Skin epidermis (tissue), 12 donors: ENCODE measurements at regions not wholly inside any gene's neighbourhood (a gene's known extent, or its start where the extent isn't known, plus 50 kb on each side); places are given as distances from the start of the nearest gene placed in this dataset.
"Not testable (repeated sequence)": the region's sequence is repeated elsewhere in the genome, so short reads cannot be mapped to it uniquely, and the experiment has no call there.

ENCODE experiments used
- H3K27ac ChIP-seq, 21 experiments: fragments of 200-600 bp; sonication (generic) in 11 of 21; one replicate each; pipeline ENCODE4 v1.5.0; 2020; ENCODE audit warnings: mild to moderate bottlenecking in 3 of 21, inconsistent platforms in 2 of 21, moderate library complexity in 2 of 21
- H3K4me3 ChIP-seq, 7 experiments: fragments of 200-600 bp; sonication (generic) in 2 of 7; one replicate each; pipeline ENCODE4 v1.5.0; 2020; ENCODE audit warnings: inconsistent platforms in 2 of 7, mild to moderate bottlenecking in 2 of 7, moderate library complexity in 1 of 7

DNA sequence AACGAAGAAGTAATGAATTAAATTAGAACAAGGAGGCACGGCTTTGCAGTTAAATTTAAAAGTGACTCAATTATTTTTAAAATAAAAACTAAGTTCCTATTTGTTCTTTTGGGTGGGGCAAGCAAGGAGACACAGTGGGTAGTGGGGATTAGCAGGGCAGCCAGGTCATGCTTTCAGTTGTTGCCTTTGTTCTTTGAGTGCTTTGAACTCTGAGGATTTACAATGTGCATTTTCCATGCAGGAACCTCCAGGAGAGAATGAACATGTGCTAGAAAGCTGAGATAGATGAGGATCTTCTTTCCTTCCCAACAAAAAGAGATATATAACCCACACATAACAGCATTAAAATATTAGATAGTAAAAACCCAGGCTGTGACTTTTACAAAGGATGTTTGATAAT lies 420.4 kb upstream of the CTSO start:
- Histone ChIP-seq H3K4me3 (no peak overlapping the region), H3K27ac (no peak overlapping the region)

DNA sequence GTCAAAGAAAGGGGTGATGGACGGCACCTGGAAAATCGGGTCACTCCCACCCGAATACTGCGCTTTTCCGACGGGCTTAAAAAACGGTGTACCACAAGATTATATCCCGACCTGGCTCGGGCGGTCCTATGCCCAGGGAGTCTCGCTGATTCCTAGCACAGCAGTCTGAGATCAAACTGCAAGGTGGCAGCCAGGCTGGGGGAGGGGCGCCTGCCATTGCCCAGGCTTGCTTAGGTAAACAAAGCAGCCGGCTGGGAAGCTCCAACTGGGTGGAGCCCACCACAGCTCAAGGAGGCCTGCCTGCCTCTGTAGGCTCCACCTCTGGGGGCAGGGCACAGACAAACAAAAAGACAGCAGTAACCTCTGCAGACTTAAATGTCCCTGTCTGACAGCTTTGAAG lies 413.8 kb upstream of the CTSO start:
- not testable (repeated sequence) for H3K4me3 ChIP-seq, H3K27ac ChIP-seq

DNA sequence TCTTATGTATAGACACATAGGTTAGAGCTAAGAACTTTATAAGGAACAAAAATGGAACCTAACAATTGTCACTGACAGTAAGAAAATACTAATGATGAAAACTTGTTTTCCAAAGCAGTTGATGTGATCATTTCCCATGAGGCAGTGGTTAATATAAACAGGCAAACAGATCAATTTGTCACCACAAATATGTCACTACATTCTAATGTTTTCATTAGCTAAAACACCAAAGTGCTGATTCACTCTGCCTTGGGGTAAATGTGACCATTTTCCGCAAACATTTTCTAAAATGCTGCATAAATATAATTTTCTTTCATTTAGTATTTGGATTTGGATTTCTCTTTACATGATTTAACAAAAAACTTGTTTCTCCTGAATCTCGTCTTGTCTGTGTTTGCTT lies 408.9 kb upstream of the CTSO start:
- no peak overlapping the region for H3K4me3 ChIP-seq
- no peak overlapping the region for H3K27ac ChIP-seq

DNA sequence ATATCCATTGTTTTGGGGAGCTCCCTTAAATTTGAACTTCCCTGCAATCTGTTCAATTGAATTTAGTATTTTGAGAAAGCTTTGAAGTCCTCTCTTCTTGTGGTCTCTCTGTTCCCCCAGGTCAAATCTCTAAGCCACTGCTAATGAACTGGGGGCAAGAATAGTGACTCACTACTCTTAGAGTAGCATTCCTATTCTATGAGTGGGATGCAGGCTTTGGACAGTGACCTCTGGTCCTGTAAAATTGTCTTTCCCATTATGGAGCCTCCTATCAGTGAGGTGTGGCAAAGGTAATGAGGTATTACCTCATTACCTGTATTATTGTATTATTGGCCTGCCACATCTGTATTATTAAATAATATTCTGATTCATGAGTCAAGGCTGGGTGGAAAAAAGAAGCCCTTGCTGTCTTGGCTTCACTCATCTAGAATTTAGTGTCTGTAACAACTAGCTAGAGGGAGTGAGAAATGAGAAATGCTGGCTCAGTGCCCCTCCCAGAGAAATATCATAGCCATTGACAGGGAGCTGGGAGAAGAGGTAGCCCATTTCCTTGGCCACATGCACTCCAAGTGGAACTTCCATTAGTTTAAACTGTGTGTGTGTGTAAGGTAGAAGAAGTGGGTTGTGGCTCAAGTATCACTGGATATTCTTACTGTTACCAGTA lies 393.9 kb upstream of the CTSO start:
- no peak overlapping the region for H3K27ac ChIP-seq
- H3K4me3 ChIP-seq, result no peak overlapping the region

DNA sequence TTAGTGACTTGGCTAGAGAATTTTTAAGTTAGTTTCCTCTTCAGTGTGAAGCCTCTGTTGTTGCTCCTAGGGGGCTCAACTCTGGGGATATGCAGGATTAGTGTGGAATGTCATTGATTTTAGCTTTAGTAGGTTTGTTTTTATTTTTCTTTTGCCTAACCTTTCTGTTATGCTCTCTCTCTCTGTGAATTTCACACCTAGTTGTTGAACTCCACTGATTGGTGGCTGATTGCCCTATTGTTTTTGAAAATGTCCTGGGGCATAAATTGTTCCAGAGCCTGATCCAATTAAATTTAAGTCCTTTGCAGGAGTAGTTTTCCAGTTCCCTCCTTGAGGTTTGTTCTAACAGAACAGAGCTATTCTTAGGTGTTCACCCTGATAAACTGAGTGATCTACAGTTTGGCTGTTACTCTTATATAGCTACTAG lies 393.3 kb upstream of the CTSO start:
- no peak overlapping the region for H3K27ac ChIP-seq
- H3K4me3 ChIP-seq, result no peak overlapping the region

DNA sequence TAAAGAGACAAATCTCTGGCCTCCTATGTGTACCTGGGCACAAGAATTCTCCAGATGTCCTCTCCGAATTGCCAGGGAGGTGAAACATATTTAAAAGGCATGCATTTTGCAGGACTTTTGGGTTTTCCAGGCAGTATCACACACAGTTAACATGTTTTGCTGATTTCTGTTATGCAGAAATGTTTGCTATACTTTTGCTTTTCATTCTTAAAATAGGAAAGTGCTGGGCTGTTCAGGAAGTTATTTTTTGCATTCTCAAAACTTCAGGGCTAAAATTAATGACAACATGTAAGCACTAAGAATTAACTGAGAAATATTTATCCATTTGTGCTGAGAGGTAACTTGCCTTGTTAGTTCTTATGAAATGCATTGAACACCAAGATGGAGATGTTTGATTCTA lies 390.7 kb upstream of the CTSO start:
- no peak overlapping the region for H3K4me3 ChIP-seq
- no peak overlapping the region for H3K27ac ChIP-seq

DNA sequence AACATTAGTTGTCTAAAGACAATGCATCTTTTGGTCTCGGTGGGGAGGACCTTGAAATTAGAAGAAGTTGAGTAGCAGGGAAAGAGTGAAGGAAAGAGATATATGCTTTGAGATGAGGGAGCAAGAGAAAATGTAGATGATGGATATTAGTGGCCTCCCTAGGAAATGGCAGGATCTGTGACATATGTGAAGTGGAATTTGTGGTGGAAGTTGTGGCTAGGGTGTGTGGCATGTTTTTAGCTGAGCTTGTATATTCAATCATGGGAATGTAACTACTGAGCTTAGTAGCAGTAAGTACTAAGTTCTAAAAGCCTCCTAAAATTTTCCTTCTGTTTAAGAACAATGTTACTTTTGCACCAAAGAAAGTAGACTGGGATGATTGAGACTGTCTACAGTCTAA lies 382.8 kb upstream of the CTSO start:
- no peak overlapping the region for H3K27ac ChIP-seq
- H3K4me3 ChIP-seq, result no peak overlapping the region

DNA sequence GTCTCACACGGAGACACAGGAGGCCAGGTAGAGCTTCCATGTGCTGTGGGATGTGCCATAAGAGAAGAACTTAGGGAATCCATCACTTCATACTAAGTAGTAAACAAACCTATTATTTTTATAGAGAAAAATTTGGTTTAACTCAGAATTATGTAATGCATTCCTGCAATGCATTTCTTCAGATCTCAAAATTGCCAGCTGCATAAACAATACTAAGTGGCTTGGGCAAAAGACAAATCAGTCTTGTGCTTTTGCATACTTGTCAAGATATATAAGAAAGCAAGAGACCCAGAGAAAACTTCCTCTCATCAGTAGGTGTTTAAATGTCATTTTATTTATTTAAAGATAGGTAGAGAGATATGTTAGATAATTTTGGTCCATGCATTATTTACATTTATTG lies 382.1 kb upstream of the CTSO start:
- Histone ChIP-seq H3K27ac (no peak overlapping the region), H3K4me3 (no peak overlapping the region)

DNA sequence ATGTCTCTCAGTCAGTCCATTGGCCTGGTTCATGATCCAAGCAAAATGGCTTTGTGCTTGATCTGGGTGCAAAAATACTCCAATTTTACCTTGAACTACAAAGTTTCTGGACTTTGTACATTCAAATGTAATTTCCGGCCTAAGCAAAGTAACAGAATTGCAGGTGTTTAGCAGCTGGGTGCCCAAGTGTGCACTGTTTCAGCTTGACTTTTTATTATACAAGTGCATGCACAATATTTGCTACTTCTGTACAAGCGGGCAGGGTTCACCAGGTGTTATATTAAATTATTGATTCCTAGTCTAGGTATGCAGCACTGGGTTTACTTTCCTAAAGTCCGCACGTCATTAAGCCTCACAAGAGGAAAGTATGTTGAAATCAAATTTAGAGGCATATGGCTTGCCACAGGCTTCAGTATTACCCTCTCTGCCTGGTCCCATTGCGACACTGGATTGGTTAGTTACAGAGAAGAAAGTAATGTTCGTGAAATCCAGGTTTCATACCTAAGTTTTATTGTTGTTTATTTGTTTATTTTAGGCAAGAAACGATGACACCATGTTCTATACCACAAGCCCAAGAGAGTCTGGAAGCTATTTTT lies 376.9 kb upstream of the CTSO start:
- no peak overlapping the region for H3K4me3 ChIP-seq
- H3K27ac ChIP-seq, result no peak overlapping the region

DNA sequence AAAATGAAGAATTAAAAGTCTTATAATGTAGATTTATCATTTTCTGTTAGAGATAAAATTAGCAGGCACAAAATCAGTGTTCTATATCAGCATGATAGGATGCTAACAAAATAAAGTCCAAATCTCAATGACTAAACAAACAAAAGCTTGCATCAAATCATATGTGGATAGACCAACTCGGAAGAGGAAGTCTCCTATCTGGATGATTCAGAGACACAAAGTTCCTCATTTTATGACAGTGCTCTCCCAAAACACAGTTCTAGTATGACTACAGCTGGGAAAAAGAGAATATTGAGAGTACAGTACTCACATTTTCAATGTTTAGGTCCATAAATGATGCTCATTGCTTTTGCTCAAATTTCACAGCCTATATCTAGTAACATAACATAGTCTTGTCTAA lies 376.1 kb upstream of the CTSO start:
- H3K4me3 ChIP-seq, result no peak overlapping the region

DNA sequence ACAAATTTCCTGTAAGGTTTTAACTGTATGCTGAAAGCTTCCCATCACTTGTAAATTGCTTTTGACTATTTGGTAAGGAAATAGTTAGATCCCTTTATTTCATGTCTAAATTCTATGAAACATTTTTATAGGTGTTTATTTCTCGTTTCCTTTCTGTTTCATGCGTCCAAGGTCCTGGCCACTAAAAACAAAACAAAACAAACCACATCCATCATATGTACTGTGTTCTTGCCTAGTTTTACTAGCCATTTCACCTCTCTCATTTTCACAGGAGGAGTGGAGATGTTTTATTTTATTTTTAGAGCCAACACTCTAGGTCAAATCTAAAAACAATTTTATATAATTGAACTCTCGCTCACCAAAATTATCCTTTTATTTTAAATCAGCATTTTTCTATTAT lies 375.2 kb upstream of the CTSO start:
- no peak overlapping the region for H3K27ac ChIP-seq

More for the DNA sequence above, 376.1 kb upstream of the CTSO start:
- no peak overlapping the region for H3K27ac ChIP-seq

DNA sequence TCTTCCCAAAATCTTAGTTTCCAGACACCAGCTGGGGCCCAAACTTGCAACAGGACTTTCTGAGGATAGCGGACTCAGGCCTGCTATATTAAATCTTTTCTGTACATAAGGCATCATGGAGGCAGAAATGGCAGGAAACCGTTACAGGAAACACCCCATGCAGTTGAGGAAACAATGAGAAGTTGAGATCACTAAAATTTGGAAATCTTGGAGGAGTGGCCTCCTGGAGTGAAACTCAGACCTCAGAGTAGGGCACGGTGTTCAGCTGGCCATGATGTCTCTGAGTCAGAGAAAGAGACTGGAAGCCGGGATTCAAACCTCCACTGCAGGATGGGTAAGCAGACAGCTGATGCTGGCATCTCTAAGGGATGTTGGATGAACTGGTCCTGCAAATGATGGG lies 372.6 kb upstream of the CTSO start:
- Histone ChIP-seq H3K27ac (no peak overlapping the region), H3K4me3 (no peak overlapping the region)

More for the DNA sequence above, 375.2 kb upstream of the CTSO start:
- H3K4me3 ChIP-seq, result no peak overlapping the region

DNA sequence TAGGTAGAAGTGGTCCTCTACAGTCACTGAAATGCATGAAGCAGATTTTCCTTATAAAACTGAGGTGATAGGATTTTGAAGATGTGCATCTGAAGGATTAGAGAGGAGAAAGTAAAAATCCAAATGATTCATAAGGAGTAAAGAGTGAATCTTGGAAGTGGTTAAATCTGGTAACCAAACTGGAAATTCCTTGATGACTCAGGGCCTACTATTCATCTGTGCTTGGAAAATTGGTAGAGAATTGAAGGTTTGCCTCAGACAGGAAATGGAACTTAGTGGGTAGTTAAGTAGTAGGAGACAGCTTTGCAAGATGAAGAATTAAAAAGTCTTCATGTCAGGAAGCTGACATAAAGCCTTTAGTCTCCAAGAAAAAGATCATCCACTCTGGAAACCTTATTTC lies 368.9 kb upstream of the CTSO start:
- Histone ChIP-seq H3K4me3 (no peak overlapping the region), H3K27ac (no peak overlapping the region)

DNA sequence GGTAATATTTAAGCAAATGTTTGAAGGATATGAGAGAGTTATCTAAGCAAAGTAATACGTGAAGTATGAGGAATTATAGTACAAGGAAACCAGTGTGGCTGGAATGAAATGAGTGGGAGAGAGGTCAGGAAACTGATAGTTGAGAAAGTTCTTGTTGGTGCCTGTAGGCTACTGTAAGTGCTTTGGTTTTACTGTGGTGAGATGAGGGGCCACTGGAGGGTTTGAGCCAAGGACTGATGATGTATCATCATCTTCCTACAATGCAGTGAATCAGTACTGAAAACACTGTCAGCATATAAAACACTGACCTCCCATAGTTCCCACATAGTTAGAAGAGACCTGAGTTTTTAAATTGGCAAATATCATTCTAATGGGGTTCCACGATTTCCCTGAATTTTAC lies 367.5 kb upstream of the CTSO start:
- H3K4me3 ChIP-seq, result no peak overlapping the region

DNA sequence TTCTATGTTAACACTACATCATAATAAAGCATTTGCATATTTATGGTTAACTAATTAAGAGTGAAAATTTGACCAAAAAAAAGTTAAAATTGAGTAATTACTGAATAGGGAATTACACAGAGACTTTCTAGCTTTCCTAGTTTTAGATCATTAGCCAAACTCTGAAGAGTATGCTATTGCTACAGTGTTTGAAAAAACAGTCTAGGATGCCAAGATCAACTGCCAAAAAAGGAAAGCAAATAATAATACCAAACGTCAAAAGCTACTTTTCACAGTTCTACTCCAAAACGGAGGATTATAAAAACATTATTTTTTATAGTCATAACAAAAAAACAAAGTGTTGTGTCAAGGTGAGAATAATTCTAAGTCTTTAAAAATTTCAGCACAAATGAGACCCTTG lies 359.8 kb upstream of the CTSO start:
- Histone ChIP-seq H3K27ac (no peak overlapping the region), H3K4me3 (no peak overlapping the region)

More for the DNA sequence above, 367.5 kb upstream of the CTSO start:
- no peak overlapping the region for H3K27ac ChIP-seq

DNA sequence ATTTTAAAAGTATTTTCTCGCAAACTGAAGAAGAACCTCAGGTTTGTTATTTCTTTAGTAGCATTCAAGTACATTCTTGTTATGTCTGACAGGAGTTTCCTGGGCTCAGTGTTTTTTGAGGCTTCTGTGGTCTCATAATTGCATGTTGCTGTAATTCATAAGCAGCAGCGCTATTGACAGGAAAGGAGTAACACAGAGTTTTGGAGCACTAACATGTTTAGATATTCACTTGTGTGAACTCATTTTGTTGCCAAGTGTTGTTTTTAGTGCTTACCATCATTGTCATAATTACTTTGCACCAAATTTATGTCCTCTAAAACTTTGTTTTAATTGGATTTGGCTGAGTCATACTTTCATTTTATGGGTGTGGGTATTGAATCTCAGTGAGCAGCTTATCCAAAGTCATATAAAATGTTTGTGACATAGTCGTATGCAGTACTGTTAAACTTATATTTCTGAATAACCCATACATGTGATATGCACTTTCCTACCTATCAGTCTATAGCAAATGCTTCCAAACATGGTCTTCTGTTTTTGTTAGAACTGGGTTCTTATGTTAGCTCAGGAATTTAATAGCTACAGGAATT lies 358.7 kb upstream of the CTSO start:
- H3K4me3 ChIP-seq, result no peak overlapping the region
- H3K27ac ChIP-seq, result no peak overlapping the region

DNA sequence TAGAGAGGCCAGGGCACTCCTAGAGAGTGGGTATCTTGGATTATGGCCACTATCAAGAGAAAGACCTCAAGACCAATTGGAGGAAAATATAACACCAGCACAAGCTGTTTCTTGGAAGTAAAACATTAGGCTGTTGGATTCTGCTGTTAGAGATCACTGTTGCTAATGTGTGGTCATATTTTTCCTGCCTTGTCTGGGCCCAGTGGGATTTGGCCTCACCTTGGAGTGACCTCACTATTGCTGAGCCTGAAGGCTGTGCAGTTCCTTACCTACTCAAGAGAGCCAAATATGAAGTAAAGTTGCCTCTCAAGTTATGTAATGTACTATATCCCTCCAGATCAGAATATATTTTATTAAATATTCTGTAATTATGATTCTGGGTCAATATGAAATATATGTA lies 355.4 kb upstream of the CTSO start:
- no peak overlapping the region for H3K4me3 ChIP-seq

DNA sequence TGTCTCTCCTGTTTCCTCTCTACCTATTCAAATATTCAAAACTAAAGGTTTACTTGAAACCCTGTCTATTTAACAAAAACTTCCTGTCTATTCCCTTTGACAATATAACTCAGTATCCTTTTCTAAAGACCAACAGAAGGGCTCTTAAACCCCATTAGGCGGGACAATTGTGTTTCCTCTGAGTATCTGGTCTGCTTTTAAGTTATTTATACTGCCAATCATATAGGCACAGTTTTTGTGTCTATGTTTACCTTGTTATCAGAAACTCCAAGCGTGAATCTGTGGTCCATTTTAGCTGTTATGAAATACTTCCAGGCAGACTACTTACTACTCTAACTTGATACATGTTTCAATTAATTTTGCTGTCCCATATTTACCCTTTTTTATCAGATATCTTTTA lies 350.0 kb upstream of the CTSO start:
- Histone ChIP-seq H3K4me3 (no peak overlapping the region), H3K27ac (no peak overlapping the region)

More for the DNA sequence above, 355.4 kb upstream of the CTSO start:
- no peak overlapping the region for H3K27ac ChIP-seq

DNA sequence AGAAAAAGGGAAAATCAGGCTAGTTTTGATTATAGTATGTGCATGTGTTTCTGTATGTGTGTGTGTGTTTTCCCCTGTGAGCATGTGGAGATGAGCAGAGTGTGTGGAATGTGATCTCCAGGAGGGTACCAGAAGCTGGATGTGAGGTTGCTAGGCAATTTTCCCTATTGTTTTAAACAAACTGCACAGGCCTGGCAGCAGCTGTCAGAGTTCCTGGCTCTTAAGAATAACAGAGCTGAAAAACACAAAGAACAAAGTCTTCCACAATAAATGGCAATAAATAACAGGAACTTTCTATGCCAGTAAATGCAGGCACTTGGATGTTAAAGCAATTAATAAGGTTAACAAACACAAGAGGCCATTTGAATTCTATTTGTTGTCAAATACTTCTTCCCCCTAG lies 344.6 kb upstream of the CTSO start:
- H3K27ac ChIP-seq, result peak overlapping the region in 2 of 21 experiments; percentile 8 to 48
- H3K4me3 ChIP-seq, result no peak overlapping the region

DNA sequence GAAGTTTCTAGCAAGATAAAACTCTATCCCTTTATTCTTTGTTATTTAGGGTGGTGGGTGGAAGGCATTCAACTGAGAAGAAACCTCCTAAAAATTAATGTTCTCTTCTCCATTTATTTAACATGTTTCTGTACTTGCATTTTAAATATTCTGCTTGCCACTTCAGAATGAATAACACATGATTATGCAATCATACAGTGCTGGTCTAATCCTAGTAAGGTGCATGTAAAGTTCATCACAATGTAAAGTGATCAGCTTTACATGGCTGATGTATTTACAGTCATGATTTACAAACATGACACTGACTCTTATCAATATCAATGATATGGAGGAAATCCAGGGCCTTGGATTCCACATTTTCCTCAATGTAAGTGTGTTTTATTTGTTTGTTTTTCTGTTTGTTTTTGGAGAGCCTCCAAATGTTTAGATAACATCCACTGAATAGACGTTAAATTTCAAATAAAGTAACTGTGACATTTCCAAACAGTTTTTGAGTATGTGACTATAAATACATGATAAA lies 342.1 kb upstream of the CTSO start:
- no peak overlapping the region for H3K27ac ChIP-seq
- H3K4me3 ChIP-seq, result no peak overlapping the region

DNA sequence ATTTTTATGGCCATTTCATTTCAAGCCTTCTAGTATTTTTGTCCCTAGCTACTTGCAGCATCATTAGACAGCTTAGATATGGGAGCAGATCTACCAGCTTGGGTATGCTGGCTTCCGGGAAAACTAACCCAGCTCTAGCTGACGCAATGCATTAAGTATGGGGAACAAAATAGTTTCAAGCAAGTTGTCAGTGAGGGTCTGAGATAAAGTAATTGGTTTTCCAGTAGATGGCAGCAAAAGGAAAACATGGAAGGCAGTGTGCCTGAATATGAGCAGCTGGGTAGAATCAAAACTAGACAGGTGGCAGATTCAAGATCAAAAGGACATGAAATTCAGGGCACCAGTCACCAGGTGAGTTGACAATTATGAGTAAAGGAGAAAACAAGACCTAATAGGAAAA lies 340.9 kb upstream of the CTSO start:
- Histone ChIP-seq H3K4me3 (no peak overlapping the region), H3K27ac (no peak overlapping the region)
